Activated naive CD4-positive, alpha-beta T cell treated with anti-CD3 and anti-CD28 coated beads, Interleukin-2, amount 10 ng/mL, durations not matched to agents 7 days and 5 days (primary cell): ENCODE measurements at regions not wholly inside any gene's neighbourhood (a gene's known extent, or its start where the extent isn't known, plus 50 kb on each side); places are given as distances from the start of the nearest gene placed in this dataset.
"Not testable (repeated sequence)": the region's sequence is repeated elsewhere in the genome, so short reads cannot be mapped to it uniquely, and the experiment has no call there.

ENCODE experiments used
- CTCF ChIA-PET: fragments of 350-600 bp; sonication (Branson Sonifier 250); formaldehyde crosslinking; loops from one replicate; lab custom pipeline; 2021; ENCODE audit warnings: antibody characterized with exemption; lab: Charles Lee
- DNase-seq: peaks from one replicate; pipeline ENCODE4 v3.0.0-alpha.2; 2020
- H3K27ac Mint-ChIP-seq: one replicate; pipeline ENCODE4 v1.8.0; 2021; ENCODE audit warnings: mild to moderate bottlenecking, moderate library complexity, mixed read lengths
- H3K27me3 Mint-ChIP-seq: one replicate; pipeline ENCODE4 v1.8.0; 2021; ENCODE audit warnings: mild to moderate bottlenecking, mixed read lengths
- H3K36me3 Mint-ChIP-seq: one replicate; pipeline ENCODE4 v1.8.0; 2021; ENCODE audit warnings: mixed read lengths
- H3K4me1 Mint-ChIP-seq: one replicate; pipeline ENCODE4 v1.8.0; 2021; ENCODE audit warnings: mixed read lengths
- H3K4me3 Mint-ChIP-seq: one replicate; pipeline ENCODE4 v1.8.0; 2021; ENCODE audit warnings: mild to moderate bottlenecking, moderate library complexity, mixed read lengths
- H3K9me3 Mint-ChIP-seq: one replicate; pipeline ENCODE4 v1.8.0; 2021; ENCODE audit warnings: mixed read lengths

DNA sequence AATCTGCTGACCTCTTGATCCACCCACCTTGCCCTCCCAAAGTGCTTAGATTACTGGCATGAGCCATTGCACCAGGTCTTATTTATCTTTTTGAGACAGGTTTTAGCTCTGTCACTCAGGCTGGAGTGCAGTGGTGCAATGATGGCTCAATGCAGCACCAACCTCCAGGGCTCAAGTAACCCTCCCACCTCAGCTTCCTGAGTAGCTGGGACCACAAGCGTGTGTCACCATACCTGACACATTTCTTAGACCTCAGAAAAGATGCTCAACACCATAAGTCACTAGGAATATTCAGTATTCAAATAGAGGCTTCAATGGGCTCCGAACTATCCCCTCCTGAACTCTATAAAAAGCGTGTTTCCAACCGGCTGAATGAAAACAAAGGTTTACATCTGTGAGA is 268.6 kb upstream of the ZNF337 start:
- H3K9me3 Mint-ChIP-seq, H3K27me3 Mint-ChIP-seq, H3K36me3 Mint-ChIP-seq, H3K4me1 Mint-ChIP-seq, DNase-seq, H3K27ac Mint-ChIP-seq, CTCF ChIA-PET, H3K4me3 Mint-ChIP-seq: not testable (repeated sequence)

DNA sequence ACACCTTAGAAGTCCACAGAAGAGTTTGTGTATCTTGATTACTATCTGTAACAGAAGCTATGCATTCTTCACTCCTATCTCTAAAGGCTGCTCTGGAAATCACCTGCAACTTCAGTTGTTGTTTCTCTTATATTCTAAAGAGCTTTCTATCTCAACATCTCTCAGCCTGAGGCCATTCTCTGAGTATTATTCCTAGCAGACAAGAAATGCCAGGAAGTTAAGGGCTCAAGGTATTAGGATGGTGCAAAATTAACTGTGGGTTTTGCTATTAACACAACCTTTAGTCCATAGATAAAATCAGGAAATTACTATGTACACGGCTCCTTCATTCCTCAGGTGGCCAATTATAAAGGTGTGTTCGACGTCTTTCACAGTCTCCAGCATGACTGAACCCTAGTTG is 257.2 kb upstream of the ZNF337 start:
- H3K9me3 Mint-ChIP-seq, H3K4me1 Mint-ChIP-seq, CTCF ChIA-PET, H3K4me3 Mint-ChIP-seq, H3K27ac Mint-ChIP-seq, DNase-seq, H3K27me3 Mint-ChIP-seq, H3K36me3 Mint-ChIP-seq: not testable (repeated sequence)

DNA sequence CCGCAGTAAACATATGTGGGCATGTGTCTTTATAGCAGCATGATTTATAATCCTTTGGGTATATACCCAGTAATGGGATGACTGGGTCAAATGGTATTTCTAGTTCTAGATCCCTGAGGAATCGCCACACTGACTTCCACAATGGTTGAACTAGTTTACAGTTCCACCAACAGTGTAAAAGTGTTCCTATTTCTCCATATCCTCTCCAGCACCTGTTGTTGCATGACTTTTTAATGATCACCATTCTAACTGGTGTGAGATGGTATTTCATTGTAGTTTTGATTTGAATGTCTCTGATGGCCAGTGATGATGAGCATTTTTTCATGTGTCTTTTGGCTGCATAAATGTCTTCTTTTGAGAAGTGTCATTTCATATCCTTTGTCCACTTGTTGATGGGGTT is 238.6 kb upstream of the ZNF337 start:
- peak overlapping the region; percentile 14 for H3K27ac Mint-ChIP-seq
- H3K4me3 Mint-ChIP-seq, H3K36me3 Mint-ChIP-seq, DNase-seq, H3K9me3 Mint-ChIP-seq, H3K27me3 Mint-ChIP-seq, CTCF ChIA-PET, H3K4me1 Mint-ChIP-seq: not testable (repeated sequence)

DNA sequence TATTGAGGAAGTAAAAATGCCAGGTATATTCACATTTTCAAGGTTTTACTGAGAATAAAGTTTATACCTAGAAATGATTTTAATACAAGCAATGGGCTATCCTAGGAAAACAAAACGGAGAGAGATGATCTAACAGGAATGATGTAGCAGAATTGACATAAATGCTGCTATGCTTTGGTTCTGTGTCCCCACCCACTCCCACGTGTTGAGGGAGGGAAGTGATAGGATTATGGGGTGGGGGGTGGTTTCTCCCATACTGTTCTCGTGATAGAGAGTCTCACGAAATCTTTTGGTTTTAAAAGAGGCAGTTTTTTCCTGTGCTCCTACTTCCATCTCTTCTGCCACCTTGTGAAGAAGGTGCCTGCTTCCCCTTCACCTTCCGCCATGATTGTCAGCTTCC is 236.2 kb upstream of the ZNF337 start:
- H3K9me3 Mint-ChIP-seq, DNase-seq, H3K27ac Mint-ChIP-seq, H3K27me3 Mint-ChIP-seq, H3K36me3 Mint-ChIP-seq, H3K4me3 Mint-ChIP-seq, CTCF ChIA-PET, H3K4me1 Mint-ChIP-seq: not testable (repeated sequence)

DNA sequence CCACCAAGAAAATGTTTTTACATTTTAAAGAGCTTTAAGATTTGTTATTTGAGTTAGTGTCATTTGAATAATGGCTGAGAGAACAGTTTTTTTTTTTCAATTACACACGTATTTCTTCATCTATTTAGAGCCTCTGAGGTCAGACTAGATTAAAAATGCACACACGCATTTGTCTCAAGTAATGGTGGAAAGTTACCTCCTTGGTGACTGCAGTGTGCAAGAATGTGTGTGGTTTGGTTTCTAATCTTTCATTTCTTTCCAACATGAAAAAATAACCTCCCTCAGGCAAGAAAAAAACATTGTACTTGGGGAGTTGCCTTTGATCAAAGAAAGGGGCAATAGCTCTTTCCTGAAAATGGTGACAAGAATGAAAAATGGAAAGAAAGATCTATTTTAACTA is 235.5 kb upstream of the ZNF337 start:
- DNase-seq, CTCF ChIA-PET, H3K9me3 Mint-ChIP-seq, H3K4me1 Mint-ChIP-seq, H3K36me3 Mint-ChIP-seq, H3K27ac Mint-ChIP-seq, H3K27me3 Mint-ChIP-seq, H3K4me3 Mint-ChIP-seq: not testable (repeated sequence)

DNA sequence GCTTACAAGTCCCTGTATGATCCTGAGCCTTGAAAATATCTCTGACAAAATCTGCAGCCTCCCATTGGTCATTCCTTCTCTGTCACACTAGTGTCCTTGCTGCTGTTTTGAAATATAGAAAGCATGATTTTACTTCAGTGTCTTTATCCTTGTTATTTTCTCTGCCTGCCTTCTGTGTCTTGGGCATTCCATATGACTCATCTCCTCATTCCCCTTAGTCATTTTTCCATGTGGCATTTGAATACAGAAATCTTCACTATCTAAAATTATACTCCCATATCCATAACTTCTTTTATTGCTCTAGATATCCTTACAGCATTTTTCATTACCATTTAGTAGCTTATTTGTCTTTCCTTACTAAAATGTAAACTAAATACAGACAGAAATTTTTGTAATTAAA is 205.7 kb upstream of the ZNF337 start:
- H3K36me3 Mint-ChIP-seq, H3K9me3 Mint-ChIP-seq, DNase-seq, H3K27me3 Mint-ChIP-seq, H3K4me3 Mint-ChIP-seq, H3K4me1 Mint-ChIP-seq, CTCF ChIA-PET, H3K27ac Mint-ChIP-seq: not testable (repeated sequence)

DNA sequence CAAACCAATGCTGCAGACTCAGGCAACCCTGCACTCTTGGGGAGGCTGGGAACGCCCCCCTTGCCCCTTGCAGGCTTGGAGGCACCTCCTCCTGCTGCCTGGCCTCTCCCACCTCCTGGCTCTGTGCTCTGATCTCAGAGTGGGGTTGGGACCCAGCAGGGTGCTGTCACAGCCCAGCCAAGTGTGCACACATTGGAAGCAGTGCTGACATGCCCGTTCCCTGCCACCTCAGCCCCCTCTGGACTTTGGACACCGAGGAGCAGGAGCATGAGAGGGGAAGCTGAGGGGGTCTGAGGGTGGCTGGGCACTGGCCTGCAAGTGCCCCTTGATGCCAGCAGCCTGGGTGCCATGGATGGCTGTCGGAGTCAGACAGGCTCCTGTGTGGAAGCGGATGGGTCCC is 202.0 kb upstream of the ZNF337 start:
- H3K27me3 Mint-ChIP-seq, H3K4me1 Mint-ChIP-seq, H3K36me3 Mint-ChIP-seq, DNase-seq, CTCF ChIA-PET, H3K9me3 Mint-ChIP-seq, H3K4me3 Mint-ChIP-seq, H3K27ac Mint-ChIP-seq: not testable (repeated sequence)

DNA sequence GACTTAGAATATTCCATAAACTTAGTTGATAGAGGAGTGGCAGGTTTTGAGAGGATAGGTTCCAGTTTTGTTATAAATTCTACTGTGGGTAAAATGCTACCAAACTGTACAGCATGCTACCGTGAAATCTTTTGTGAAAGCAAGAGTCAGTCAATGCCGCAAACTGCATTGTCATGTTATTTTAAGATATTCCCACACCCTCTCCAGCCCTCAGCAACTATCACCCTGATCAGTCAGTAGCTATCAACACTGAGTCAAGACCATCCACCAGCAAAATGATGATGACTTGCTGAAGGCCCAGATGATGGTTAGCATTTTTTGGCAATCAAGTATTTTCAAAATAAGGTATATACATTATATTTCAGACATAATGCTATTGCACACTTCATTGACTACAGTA is 182.4 kb upstream of the ZNF337 start:
- H3K9me3 Mint-ChIP-seq, H3K36me3 Mint-ChIP-seq, H3K4me1 Mint-ChIP-seq, CTCF ChIA-PET, H3K27me3 Mint-ChIP-seq, H3K27ac Mint-ChIP-seq, DNase-seq, H3K4me3 Mint-ChIP-seq: not testable (repeated sequence)

DNA sequence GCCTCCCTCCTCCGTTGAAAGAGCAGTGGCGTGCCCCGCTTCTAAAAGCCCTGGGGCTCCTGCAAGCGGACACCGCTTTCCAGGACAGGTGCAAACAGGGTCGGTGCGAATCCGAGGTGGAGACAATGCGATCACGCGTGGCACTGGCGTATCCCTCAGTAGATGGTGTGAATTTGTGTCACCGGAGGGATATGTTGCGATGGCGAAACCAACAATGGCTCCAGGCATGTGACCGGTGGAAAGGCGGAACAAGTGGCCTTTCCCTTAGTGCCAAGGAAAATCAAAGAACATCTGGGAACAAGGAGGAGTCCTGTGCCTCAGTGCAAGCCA is 172.0 kb upstream of the ZNF337 start:
- not testable (repeated sequence) for DNase-seq, H3K9me3 Mint-ChIP-seq, H3K36me3 Mint-ChIP-seq, H3K27ac Mint-ChIP-seq
- H3K4me1 Mint-ChIP-seq: peaks cover 31% of the 10 kb centered on the region
- CTCF ChIA-PET: interaction anchor here (0.8 kb wide), 1 partner anchor 398 kb away, joined by 3 read pairs; no protein-coding TSS in a partner anchor
- peak overlapping the region; percentile 29 for H3K4me3 Mint-ChIP-seq
- H3K27me3 Mint-ChIP-seq: peaks cover 65% of the 10 kb centered on the region

DNA sequence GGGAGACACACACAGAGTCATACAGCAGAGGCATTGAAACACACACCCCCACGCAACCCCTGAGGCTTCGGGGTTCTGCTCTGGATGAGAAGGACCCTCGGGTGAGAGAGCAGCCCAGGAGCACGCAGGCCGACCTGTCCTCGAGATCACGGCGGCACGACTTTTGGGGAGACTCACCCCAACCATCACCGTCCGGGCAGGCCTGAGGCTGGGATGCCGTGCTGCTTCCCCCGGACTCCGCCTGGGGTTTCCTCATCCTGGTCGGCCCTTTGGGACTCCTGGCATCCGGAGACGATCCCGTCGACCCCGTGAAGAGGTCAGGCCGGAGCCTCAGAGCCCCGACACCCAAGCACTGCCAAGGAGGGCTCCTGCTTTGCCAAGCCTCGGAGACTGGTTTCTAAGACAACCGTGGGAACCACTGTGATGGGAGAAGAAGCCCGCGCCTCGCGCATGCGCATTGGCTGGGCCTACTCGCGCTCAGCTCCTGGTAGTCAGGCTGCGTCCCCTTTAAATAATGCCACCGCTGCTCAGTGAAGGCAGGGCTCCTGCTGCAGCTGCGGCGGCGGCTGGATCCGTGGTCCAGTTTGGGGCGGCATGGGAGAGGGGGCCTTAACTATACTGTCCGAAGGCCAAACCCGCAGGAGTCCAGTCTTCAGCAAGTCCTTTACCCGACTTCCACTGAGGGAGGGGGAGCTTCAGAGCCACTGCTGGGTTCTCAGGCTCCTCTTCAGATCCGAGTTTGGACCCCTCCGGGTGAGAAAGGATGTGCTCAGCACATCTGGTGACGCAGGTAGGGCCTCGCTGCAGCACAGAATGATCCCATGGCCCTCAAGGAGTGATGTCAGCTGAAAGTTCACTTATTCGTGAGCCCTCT is 171.4 kb upstream of the ZNF337 start:
- H3K27me3 Mint-ChIP-seq: peaks cover 71% of the 10 kb centered on the region
- CTCF ChIA-PET: interaction anchor here (0.8 kb wide), 1 partner anchor 398 kb away, joined by 3 read pairs; no protein-coding TSS in a partner anchor
- no peak overlapping the region for H3K27ac Mint-ChIP-seq

DNA sequence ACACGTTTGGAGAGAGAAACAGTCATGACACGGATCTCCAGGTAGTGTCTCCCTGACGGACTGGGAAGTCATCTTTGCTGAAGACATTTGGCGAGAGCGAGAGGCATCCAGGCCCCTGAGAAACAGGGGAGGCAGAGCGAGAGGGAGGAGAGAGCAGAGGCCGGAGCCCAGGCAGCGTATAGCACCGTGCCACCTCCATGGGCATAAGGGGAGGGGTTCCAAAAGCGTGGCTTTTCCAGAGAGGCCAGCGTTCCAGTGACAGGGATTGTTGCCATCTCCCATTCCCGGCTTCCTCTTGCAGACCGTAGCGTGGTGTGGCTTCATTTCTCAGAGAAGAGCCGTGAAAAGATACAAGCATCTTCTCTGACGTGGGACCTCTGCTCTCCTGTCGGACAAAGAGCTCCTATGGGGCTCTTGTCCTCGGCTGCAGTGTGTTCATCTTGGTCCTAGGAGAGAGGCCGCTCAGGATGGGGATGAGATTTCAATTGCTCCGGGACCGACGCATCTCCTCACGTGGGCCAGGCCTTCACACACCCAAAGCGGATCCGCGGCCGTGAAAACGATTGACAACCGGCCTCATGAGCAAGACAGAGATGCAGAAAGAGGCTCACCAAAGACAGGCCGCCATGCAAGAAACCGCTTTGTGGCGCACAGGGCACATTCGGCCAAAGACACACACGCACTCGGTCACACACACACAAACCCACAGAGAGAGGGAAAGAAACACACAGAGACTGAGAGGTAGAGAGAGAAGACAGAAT is 170.5 kb upstream of the ZNF337 start:
- H3K9me3 Mint-ChIP-seq, CTCF ChIA-PET, H3K4me3 Mint-ChIP-seq, H3K36me3 Mint-ChIP-seq, DNase-seq, H3K27ac Mint-ChIP-seq: not testable (repeated sequence)
- Mint-ChIP-seq H3K27me3 (peaks cover 79% of the 10 kb centered on the region), H3K4me1 (peaks cover 43% of the 10 kb centered on the region)

More for the DNA sequence above, 171.4 kb upstream of the ZNF337 start:
- Mint-ChIP-seq H3K9me3 (no peaks in the 10 kb centered on the region), H3K4me3 (peak overlapping the region; percentile 29), H3K4me1 (peaks cover 35% of the 10 kb centered on the region), H3K36me3 (no peaks in the 10 kb centered on the region)
- DNase-seq: peak; percentile 75

DNA sequence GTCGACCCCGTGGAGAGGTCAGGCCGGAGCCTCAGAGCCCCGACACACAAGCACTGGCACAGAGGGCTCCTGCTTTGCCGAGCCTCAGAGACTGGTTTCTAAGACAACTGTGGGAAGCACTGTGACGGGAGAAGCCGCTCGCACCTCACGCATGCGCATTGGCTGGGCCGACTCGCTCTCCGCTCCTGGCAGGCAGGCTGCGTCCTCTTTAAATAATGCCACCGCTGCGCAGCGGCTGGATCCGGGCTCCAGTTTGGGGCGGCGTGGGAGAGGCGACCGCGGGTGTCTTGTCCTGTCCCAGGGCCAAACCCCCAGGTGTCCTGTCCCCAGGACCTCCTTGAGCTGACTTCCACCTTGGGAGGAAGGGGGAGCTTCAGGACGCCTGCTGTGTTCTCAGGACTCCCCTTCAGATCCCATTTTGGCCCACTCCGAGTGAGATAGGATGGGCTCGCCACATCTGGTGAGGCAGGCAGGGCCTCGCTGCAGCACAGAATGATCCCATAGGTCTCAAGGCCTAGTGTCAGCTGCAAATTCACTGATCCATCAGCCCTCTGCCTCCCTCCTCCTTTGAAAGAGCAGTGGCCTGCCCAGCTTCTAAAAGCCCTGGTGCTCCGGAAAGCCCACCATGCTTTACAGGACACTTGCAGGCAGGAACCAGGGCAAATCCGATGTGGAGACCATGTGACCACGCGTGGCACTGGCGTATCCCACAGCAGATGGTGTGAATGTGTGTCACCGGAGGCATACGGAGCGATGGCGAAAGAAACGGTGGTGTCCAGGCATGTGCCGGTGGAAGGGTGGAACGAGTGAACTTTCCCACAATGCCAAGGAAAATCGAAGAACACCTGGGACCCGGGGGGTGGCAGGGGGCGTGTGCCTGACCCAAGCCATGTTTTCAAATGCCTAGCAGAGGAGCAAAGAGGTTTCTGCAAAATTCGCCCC is 169.3 kb upstream of the ZNF337 start:
- CTCF ChIA-PET: no interaction called here
- peaks cover 55% of the 10 kb centered on the region for H3K4me1 Mint-ChIP-seq

DNA sequence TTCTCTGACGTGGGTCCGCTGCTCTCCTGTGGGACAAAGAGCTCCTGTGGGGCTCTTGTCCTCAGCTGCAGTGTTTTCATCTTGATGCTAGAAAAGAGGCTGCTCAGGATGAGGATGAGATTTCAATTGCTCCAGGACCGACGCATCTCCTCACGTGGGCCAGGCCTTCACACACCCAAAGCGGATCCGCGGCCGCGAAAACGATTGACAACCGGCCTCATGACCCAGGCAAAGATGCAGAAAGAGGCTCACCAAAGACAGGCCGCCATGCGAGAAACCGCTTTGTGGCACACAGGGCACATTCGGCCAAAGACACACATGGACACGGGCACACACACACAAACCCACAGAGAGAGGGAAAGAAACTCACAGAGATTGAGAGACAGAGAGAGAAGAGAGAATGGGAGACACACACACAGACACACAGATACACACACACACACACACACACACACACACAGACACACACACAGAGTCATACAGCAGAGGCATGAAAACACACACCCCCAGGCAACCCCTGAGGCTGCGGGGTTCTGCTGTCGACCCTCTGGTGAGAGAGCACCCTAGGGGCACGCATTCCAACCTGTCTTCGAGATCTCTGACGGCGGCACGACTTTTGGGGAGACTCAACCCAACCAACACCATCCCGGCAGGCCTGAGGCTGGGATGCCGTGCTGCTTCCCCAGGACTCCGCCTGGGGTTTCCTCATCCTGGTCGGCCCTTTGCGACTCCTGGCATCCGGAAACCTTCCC is 168.5 kb upstream of the ZNF337 start:
- Mint-ChIP-seq H3K4me3 (peak overlapping the region; percentile 44), H3K27me3 (peaks cover 99% of the 10 kb centered on the region), H3K4me1 (peaks cover 63% of the 10 kb centered on the region)
- H3K36me3 Mint-ChIP-seq, CTCF ChIA-PET, DNase-seq, H3K9me3 Mint-ChIP-seq, H3K27ac Mint-ChIP-seq: not testable (repeated sequence)

More for the DNA sequence above, 169.3 kb upstream of the ZNF337 start:
- Mint-ChIP-seq H3K27ac (no peak overlapping the region), H3K4me3 (peak overlapping the region; percentile 43), H3K36me3 (no peaks in the 10 kb centered on the region), H3K27me3 (peaks cover 91% of the 10 kb centered on the region), H3K9me3 (no peaks in the 10 kb centered on the region)
- peak; percentile 84 for DNase-seq
